Parathyroid adenoma (tissue), 2 donors: ENCODE measurements at regions not wholly inside any gene's neighbourhood (a gene's known extent, or its start where the extent isn't known, plus 50 kb on each side); places are given as distances from the start of the nearest gene placed in this dataset.

ENCODE experiments used
- H2AFZ ChIP-seq: fragments of 300-600 bp; sonication (generic); one replicate; pipeline ENCODE4 v1.7.0; 2017; ENCODE audit warnings: antibody characterized with exemption, mild to moderate bottlenecking
- H3K27ac ChIP-seq: fragments of 300-600 bp; sonication (generic); one replicate; pipeline ENCODE4 v1.7.0; 2017
- H3K27me3 ChIP-seq: fragments of 300-600 bp; sonication (generic); one replicate; pipeline ENCODE4 v1.7.0; 2017; ENCODE audit warnings: low read length; ENCODE audit not compliant: control insufficient read depth, insufficient read depth
- H3K36me3 ChIP-seq: fragments of 300-600 bp; sonication (generic); one replicate; pipeline ENCODE4 v1.7.0; 2017; ENCODE audit warnings: low read length; ENCODE audit not compliant: control insufficient read depth, insufficient read depth
- H3K4me1 ChIP-seq: fragments of 300-600 bp; sonication (generic); one replicate; pipeline ENCODE4 v1.7.0; 2017; ENCODE audit warnings: control low read depth
- H3K4me2 ChIP-seq: fragments of 300-600 bp; sonication (generic); one replicate; pipeline ENCODE4 v1.7.0; 2017; ENCODE audit warnings: low read length
- H3K4me3 ChIP-seq: fragments of 300-600 bp; sonication (generic); one replicate; pipeline ENCODE4 v1.7.0; 2017; ENCODE audit warnings: low read depth, low read length
- H3K79me2 ChIP-seq: fragments of 300-600 bp; sonication (generic); one replicate; pipeline ENCODE4 v1.7.0; 2017; ENCODE audit warnings: control low read depth
- H3K9ac ChIP-seq: fragments of 300-600 bp; sonication (generic); one replicate; pipeline ENCODE4 v1.7.0; 2017; ENCODE audit warnings: mild to moderate bottlenecking
- H3K9me3 ChIP-seq: fragments of 300-600 bp; sonication (generic); one replicate; pipeline ENCODE4 v1.7.0; 2017; ENCODE audit warnings: low read length; ENCODE audit not compliant: control insufficient read depth
- TF ChIP-seq, protein P1 (sequence below): fragments of 300-600 bp; sonication (generic); IDR thresholded peaks from one replicate; pipeline ENCODE4 v1.7.0; 2017; ENCODE audit warnings: antibody characterized with exemption, mild to moderate bottlenecking
- donor health status: primary hyperparathyroidism.

DNA sequence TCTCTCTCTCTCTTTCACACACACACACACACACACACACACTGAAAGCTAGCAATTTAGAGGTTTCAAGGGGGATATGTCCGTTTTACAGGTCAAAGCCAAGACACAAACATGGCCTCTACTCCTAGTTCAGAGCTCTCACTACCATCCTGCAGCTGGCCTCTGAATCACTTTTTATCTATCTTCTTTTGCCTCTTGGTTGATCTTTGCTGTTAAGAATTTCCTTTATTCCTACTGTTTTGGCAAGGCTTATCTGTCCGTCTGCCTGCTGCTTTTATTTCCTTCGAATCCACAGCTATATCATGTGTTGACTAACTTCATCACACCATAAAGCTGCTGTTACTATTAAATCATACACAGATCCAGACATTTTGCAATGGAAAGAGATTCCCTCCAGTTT is 543.0 kb downstream of the PLCL1 start:
- H3K79me2 ChIP-seq, result no peaks in the 10 kb centered on the region
- no peaks in the 10 kb centered on the region for H3K9me3 ChIP-seq
- H3K4me3 ChIP-seq, result no peak overlapping the region
- TF ChIP-seq, protein P1, sequence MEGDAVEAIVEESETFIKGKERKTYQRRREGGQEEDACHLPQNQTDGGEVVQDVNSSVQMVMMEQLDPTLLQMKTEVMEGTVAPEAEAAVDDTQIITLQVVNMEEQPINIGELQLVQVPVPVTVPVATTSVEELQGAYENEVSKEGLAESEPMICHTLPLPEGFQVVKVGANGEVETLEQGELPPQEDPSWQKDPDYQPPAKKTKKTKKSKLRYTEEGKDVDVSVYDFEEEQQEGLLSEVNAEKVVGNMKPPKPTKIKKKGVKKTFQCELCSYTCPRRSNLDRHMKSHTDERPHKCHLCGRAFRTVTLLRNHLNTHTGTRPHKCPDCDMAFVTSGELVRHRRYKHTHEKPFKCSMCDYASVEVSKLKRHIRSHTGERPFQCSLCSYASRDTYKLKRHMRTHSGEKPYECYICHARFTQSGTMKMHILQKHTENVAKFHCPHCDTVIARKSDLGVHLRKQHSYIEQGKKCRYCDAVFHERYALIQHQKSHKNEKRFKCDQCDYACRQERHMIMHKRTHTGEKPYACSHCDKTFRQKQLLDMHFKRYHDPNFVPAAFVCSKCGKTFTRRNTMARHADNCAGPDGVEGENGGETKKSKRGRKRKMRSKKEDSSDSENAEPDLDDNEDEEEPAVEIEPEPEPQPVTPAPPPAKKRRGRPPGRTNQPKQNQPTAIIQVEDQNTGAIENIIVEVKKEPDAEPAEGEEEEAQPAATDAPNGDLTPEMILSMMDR, result no peak
- H3K27me3 ChIP-seq, result no peaks in the 10 kb centered on the region
- H3K27ac ChIP-seq, result no peak overlapping the region
- H3K4me2 ChIP-seq, result no peak overlapping the region
- no peaks in the 10 kb centered on the region for H3K4me1 ChIP-seq
- no peak overlapping the region for H3K9ac ChIP-seq
- no peaks in the 10 kb centered on the region for H3K36me3 ChIP-seq
- H2AFZ ChIP-seq, result no peak overlapping the region

DNA sequence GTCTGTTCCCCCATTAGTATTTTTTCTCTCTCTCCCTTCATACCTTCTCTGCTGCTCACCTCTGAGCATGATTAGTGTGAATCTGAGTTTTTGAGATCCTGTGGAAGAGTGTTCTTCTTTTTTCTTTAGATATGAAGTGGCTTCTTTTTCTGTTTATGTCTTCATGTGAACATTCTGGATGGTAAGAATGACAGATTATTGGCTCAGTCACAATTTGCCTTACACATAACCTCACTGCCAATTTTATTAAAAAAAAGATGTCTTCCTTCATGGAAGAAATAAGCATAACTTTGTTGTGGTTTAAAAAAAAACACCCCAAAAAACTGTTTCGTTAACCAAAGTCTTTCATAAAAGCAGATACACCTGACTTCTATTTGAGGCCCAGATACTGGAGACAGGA is 539.1 kb downstream of the PLCL1 start:
- H3K4me2 ChIP-seq, result no peak overlapping the region

DNA sequence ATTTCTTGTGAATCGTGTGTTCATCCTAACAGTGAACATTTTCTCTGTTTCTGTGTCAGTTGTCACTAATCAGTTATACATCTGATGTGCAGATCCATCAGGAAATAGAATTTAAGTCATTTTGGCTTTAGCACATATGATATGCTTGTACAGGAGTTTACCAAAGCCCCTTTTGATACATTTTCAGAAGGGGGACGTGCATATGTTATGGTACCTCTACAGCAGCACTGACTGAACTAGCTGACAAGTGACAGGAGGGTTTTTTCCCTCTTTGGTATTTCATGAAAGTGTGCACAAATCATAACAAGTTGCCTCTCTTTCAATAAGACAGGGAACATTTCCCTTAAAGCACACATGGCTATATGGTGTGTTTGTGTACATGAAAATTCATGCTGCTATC is 536.5 kb downstream of the PLCL1 start:
- Histone ChIP-seq H2AFZ (no peak overlapping the region), H3K4me3 (no peak overlapping the region), H3K36me3 (no peaks in the 10 kb centered on the region), H3K4me2 (no peak overlapping the region), H3K4me1 (no peaks in the 10 kb centered on the region), H3K79me2 (no peaks in the 10 kb centered on the region), H3K27me3 (no peaks in the 10 kb centered on the region), H3K9ac (no peak overlapping the region), H3K27ac (no peak overlapping the region), H3K9me3 (no peaks in the 10 kb centered on the region)
- TF ChIP-seq, protein P1, result no peak

More for the DNA sequence above, 539.1 kb downstream of the PLCL1 start:
- no peak overlapping the region for H3K27ac ChIP-seq
- no peaks in the 10 kb centered on the region for H3K27me3 ChIP-seq
- no peak overlapping the region for H3K4me3 ChIP-seq
- H3K4me1 ChIP-seq, result no peaks in the 10 kb centered on the region
- no peak overlapping the region for H3K9ac ChIP-seq
- H3K79me2 ChIP-seq, result no peaks in the 10 kb centered on the region
- H3K9me3 ChIP-seq, result no peaks in the 10 kb centered on the region
- no peaks in the 10 kb centered on the region for H3K36me3 ChIP-seq
- TF ChIP-seq, protein P1, result no peak
- H2AFZ ChIP-seq, result no peak overlapping the region

DNA sequence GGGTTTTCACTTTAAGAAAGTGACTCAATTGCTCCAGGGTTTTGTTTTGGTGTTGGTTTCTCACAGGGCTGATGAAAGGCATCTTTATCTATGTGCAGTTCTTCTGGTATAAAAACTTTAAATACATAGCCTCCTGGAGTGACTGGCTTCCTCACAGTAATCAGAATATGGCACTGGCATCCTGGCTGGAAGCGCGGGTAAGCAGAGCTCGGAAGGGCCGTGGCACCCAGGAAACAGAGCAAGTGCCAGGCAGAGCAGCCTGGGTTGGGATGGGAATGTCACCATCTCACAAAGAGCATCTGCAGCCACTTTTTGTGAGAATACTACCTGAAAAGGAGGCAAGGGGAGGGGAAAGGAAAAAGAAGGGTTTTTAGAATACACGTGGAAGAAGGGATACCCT is 534.7 kb downstream of the PLCL1 start:
- no peak overlapping the region for H3K27ac ChIP-seq
- no peaks in the 10 kb centered on the region for H3K4me1 ChIP-seq
- no peak overlapping the region for H2AFZ ChIP-seq
- TF ChIP-seq, protein P1, result no peak
- H3K4me2 ChIP-seq, result no peak overlapping the region
- no peaks in the 10 kb centered on the region for H3K9me3 ChIP-seq
- H3K79me2 ChIP-seq, result no peaks in the 10 kb centered on the region
- H3K36me3 ChIP-seq, result no peaks in the 10 kb centered on the region
- H3K27me3 ChIP-seq, result no peaks in the 10 kb centered on the region
- no peak overlapping the region for H3K9ac ChIP-seq
- no peak overlapping the region for H3K4me3 ChIP-seq

DNA sequence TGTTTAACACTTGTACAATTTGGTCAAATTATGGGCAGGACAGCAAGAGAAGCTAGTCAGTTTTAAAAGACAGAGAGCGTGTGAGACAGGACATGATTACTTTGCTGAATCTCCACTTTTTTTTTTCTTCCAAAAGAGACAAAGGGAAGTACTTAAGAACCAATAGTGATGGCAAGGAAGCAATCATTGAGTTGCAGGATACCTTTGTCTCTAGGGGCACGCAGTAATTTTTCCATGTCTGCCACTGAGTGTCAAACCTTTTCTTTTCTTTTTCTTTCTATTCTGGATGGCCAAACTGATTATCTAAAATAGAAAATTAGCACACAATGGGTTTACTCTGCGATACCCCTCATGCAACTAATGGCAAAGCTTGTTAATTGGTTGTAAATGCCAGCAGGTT is 533.0 kb downstream of the PLCL1 start:
- Histone ChIP-seq H3K4me3 (no peak overlapping the region), H3K27ac (no peak overlapping the region), H3K79me2 (no peaks in the 10 kb centered on the region), H3K36me3 (no peaks in the 10 kb centered on the region), H3K4me2 (no peak overlapping the region), H3K4me1 (no peaks in the 10 kb centered on the region), H3K9me3 (no peaks in the 10 kb centered on the region), H3K9ac (no peak overlapping the region), H2AFZ (no peak overlapping the region), H3K27me3 (no peaks in the 10 kb centered on the region)
- TF ChIP-seq, protein P1, result no peak
